Neural progenitor cell (in vitro differentiated cells): ENCODE measurements at regions not wholly inside any gene's neighbourhood (a gene's known extent, or its start where the extent isn't known, plus 50 kb on each side); places are given as distances from the start of the nearest gene placed in this dataset.

ENCODE experiments used
- EZH2 ChIP-seq: fragments of 200-600 bp; sonication (generic); IDR thresholded peaks from 2 replicates; pipeline ENCODE4 v1.6.1; 2017; ENCODE audit warnings: antibody characterized with exemption, mild to moderate bottlenecking, moderate library complexity
- TF ChIP-seq, protein P1 (sequence below): fragments of 200-600 bp; sonication (generic); IDR thresholded peaks from 2 replicates; pipeline ENCODE4 v1.5.1; 2017; ENCODE audit warnings: antibody characterized with exemption, mild to moderate bottlenecking

DNA sequence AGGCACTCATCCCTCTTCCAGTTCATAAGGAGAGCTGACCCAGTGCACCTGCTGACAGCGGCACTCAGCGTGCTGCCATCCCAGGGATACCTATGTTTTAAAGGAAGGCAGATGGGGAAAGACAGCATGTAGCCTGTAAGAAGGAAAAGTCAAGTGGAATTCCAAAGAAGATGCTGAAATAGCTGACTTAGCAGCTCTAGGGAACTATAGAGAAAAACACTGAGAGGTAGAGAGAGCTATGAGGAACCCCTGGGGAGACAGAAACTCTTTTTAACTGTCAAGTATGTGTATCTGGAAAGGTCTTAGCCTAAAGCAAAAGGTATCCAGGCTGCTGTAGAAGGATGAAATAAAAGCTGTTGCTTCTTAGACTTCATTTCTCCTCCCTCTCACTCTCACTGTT is 113.4 kb upstream of the BCL6 start:
- TF ChIP-seq, protein P1, sequence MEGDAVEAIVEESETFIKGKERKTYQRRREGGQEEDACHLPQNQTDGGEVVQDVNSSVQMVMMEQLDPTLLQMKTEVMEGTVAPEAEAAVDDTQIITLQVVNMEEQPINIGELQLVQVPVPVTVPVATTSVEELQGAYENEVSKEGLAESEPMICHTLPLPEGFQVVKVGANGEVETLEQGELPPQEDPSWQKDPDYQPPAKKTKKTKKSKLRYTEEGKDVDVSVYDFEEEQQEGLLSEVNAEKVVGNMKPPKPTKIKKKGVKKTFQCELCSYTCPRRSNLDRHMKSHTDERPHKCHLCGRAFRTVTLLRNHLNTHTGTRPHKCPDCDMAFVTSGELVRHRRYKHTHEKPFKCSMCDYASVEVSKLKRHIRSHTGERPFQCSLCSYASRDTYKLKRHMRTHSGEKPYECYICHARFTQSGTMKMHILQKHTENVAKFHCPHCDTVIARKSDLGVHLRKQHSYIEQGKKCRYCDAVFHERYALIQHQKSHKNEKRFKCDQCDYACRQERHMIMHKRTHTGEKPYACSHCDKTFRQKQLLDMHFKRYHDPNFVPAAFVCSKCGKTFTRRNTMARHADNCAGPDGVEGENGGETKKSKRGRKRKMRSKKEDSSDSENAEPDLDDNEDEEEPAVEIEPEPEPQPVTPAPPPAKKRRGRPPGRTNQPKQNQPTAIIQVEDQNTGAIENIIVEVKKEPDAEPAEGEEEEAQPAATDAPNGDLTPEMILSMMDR: no peak
- TF ChIP-seq EZH2: no peak
